Inflammatory macrophage treated with lipopolysaccharide for 4 hours (primary cell): ENCODE measurements at regions not wholly inside any gene's neighbourhood (a gene's known extent, or its start where the extent isn't known, plus 50 kb on each side); places are given as distances from the start of the nearest gene placed in this dataset.

Experiments
- DNase-seq: peaks from one replicate; pipeline ENCODE4 v3.0.0-alpha.2; 2020

GRCh38 chr7:156173748-156174353 is 361.6 kb upstream of the SHH start:
- DNase-seq: no peak

GRCh38 chr7:156173346-156173745 is 361.1 kb upstream of the SHH start:
- DNase-seq: no peak

DNA sequence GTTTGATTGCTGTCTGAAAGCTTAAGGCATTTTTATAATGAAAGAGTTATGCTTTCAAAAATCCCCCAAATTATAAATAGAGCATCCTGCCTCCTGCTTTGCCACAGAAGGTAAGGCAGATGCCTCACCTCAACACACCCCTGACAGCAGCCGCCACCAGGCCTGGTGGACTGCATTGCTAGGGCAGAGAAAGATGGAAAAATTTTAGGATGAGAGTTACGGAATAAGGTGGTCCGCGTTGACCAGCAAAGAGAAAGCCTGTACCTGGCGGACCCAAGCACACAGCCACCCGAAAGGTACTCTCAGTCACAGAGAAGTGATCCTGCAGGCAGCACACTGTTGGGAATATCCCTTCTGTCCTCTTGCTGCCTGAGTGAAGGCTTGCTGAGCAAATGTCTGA is 360.4 kb upstream of the SHH start:
- no peak for DNase-seq

DNA sequence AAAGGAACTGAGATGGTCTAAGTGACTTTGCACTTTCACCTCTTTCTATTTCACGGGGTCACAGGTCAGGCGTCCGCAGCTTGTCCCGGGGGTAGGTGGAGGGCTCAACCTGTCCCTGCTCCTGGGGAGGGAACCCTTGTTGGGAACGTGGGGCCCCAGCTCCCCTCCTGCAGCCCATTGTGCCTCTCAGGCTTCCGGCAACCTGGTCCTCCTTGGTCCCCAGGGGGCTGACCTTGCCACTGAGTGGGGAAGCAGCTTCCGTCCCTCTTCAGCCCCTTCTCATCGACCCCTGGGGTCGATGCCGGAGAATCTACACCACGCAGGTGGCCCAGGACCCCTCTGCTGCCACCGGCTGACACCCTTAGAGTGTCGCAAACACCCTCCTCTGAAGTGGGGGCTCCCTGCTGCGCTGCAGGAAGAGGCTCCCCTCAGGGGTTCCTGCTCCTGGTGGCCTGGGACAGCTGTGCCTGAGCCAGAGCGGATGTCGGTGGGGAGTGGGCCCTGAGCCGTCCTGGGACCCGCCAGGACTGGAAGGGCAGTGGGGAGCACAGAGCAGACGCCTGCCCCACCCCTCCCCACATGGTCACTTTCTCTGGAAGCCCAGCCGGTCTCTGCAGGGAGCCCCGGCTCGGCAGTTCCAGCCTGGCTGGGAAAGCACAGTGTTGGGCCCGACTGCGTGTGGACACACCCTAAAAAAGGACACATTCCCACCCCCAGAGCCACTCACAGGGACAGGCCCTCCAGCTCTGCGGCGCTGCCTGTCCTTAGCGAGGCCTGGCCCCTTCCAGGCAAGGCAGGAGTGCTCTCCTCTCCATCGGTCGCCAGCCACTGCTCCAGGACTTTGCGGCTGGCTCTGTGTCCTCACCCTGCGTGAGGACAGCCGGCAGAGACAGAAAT is 357.5 kb upstream of the SHH start:
- no peak for DNase-seq

DNA sequence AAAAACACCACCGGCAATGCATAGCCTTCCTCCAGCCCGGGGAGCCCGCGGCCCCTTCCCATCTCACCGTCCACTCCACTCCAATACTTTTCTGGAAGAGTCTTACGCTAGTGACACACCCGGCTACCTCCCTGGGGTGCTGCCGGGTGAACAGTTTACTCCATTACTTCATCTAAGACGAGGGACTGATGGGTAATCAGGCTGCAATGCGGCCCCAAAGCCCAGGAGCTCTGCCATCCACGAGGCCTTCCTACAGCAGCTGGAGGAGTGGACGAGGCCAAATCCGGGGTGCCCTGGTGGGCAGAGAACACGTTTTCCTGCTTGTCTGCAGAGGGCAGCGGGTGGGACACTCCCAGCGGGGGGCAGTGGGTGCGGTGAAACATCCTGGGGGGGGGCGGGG is 356.2 kb upstream of the SHH start:
- no peak for DNase-seq

DNA sequence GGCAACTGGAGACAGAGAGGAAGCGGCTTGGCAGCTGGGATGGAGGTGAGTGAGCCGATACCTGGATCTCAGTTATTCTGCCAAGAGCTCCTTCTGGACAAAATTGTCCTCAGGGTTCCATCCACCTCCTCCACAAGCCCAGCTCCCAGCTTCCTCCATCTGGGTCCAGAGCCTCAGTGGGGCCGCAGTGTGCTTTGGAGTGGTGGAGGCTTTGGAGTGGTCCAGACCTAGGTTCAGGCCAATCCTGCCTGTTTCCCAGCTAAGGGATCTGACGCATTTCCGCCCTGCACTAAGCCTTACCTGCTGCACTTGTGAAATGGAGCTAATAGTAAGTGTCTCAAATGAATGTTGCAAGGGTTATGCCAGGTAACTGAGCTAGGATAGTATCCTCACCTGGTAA is 355.7 kb upstream of the SHH start:
- DNase-seq: no peak

GRCh38 chr7:156167417-156167807 is 355.1 kb upstream of the SHH start:
- DNase-seq: no peak

DNA sequence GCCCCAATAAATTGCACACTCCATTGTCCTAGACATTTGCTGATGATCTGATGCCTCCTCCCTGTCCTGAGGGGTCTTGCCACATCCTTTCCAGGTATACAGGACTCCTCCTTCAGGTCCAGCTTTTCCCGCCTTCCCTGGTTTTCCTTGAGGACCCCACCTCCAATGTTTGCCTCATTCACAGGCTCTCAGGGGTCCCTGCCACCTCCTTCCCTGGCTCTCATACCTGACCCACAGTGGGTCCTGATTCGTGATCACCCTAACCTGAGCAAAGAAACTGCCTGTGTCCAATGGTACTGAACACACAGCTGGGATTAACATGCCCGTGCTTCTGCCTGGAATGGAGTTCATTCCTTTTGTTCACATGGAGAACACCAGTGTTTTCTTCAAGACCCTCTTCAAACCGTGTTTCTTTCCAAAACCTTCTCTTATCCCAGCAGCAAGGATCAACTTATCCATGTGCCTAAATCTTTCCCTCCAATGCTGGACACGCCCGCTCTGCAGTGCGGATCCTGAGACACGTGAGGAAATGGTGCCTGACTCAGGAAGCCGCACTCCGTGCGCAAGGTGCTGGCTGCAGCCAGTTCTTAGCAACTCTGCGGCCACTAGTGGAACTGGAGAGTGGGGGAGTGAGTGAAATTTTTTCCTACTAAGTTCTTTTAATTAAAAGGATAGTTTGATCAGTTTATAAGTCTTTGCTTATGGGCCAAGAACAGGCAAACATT is 354.6 kb upstream of the SHH start:
- DNase-seq: no peak

DNA sequence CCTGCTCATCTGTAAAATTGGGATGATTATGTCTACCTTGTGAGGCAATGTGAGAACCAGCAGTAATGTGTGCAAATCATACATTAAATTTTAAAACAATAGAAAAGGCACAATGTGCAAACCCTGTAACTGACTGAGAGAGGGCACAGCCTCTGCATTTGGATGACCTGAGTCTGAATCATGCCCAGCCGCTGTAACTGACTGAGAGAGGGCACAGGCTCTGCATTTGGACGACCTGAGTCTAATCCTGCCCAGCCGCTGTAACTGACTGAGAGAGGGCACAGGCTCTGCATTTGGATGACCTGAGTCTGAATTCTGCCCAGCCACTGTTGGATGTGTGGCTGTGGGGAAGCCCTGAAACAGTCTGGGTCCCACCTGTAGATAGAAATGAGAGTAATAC is 351.5 kb upstream of the SHH start:
- no peak for DNase-seq

- no peak for DNase-seq
Observed at GRCh38 chr7:156162451-156162850, 350.2 kb upstream of the SHH start.

GRCh38 chr7:156160811-156161210 is 348.5 kb upstream of the SHH start:
- DNase-seq: no peak

DNA sequence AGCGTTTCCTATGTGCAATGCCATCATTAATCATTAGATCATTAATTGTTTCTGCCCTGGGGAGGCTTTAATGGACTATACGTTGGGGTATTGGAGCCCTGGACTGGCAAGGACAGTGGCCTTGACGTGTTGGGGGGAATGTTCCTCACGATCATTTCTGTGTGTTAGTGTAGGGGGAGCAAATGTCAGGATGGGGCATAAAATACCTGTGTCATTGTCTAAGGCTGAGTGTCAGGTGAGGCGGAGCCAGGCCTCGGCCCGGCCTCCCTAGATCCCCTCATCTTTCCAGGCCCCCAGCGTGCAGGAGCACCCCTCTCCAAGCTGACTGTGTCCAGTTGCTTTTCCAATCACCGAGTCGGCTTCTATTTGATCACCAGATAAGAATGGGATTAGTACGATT is 346.4 kb upstream of the SHH start:
- DNase-seq: no peak

- no peak for DNase-seq
Observed at GRCh38 chr7:156158213-156158612, 345.9 kb upstream of the SHH start.

- no peak for DNase-seq
Observed at GRCh38 chr7:156157409-156158012, 345.2 kb upstream of the SHH start.

- DNase-seq: no peak
Observed at GRCh38 chr7:156156734-156157408, 344.6 kb upstream of the SHH start.

GRCh38 chr7:156155988-156156733 is 343.9 kb upstream of the SHH start:
- DNase-seq: no peak

GRCh38 chr7:156153590-156153989 is 341.3 kb upstream of the SHH start:
- no peak for DNase-seq

DNA sequence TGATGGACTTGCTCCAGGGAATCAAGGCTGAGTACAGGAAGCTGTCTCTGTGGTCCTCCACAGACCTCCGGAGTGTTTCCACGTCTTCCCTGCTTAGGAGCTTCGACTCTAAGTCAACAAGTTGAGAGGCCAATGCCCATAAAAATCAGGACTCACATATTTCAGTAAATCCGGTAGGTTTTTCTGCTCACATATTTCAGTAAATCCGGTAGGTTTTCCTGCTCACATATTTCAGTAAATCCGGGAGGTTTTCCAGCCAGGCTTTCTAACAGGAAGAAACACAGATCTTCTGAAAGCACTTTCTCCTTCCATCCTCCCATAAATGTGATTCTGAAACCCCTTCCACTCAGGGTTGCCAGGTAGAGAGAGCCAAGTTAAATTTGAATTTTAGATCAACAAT is 340.1 kb upstream of the SHH start:
- DNase-seq: no peak

DNA sequence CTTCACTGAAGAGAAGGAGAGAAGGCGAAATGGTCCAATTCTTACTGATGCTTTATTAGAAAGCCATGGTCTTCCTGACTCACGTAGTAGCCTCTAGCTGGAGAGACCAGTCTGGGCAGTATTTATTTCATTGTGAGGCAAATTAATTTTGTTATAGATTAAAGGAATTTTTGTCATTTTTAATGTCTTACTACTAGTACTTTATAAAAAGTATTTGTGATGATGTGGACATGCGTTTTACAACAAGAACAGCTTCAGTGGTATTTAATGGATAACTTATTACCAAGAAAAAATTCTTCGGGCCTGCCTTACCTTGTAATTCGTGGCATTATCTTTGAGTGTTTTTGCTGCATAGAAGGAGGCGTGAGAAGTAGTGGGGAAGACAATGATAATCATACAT is 339.4 kb upstream of the SHH start:
- no peak for DNase-seq

- no peak for DNase-seq
Observed at GRCh38 chr7:156151078-156151477, 338.8 kb upstream of the SHH start.

DNA sequence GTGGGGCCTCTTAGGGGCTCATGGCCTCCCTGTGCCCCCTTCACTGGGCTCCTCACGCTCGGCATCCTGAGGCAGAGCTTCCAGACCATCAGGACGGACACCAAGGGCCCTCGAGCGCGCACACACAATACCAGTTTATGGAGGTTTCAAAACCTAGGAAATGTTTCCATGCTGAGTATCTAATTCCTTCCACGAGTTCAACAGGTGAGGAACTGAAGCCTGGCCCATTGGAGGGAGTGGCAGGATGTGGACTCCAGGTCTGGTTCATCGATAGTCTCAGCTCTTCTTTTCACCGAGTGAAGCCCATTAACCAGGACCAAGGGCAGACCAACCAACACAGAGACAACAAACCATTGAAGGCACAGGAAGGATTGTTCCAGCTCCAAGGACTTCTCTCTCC is 336.7 kb upstream of the SHH start:
- DNase-seq: no peak

- no peak for DNase-seq
Observed at GRCh38 chr7:156148547-156148946, 336.3 kb upstream of the SHH start.
